Right renal pelvis (tissue), 4 donors: ENCODE measurements at regions not wholly inside any gene's neighbourhood (a gene's known extent, or its start where the extent isn't known, plus 50 kb on each side); places are given as distances from the start of the nearest gene placed in this dataset.
"Not testable (repeated sequence)": the region's sequence is repeated elsewhere in the genome, so short reads cannot be mapped to it uniquely, and the experiment has no call there.

Source experiments
- DNase-seq, 4 donors: peaks; one replicate each; pipeline ENCODE4 v3.0.0-alpha.2; 2013; ENCODE audit warnings: low read depth in 4 of 4, low spot score in 3 of 4, missing footprints in 1 of 4

- peak in 1 of 4 donors; percentile 14 for DNase-seq
Measured at GRCh38 chrX:39261446-39262147, 460.3 kb downstream of the MID1IP1 start.

GRCh38 chrX:39262641-39263040 lies 461.4 kb downstream of the MID1IP1 start:
- DNase-seq: no peak

GRCh38 chrX:39264023-39264422 lies 462.8 kb downstream of the MID1IP1 start:
- no peak for DNase-seq

DNA sequence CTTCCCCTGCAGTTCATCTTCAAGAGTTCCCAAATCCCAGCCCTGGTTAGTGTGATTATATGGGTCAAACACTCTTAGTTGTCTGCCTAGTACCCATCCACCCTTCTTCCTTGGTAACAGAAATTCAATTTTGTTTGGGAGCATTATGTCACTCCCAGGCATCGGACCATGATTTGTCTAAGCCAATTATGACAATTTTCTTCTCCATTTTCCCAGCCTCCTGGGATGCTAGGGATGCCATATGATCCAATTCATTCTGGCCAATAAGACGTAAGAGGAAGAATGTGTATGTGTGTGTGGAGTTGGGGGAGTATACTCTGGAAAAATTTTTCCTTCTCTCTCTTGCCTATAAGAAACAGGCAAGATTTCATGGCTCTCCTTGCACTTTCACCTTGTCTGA lies 465.9 kb downstream of the MID1IP1 start:
- DNase-seq: no peak

DNA sequence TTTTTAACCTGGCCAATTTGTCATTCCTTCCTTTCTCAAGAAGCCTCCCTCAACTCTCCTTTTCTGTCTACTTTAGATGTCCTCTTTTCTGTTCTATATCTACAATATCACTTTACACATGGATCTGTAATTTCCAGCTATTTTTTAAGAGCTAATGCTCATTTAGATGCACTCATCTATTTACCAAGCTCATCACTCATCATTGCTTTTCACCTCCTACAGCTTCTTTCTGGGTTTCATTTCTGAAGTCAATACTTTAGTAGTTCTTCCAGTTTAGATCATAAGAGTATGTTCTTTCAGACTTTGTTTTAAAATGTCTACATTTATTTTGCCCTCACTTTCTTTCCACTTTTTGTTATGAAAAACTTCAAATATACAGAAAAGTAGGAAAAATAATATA lies 466.9 kb downstream of the MID1IP1 start:
- no peak for DNase-seq

- no peak for DNase-seq
Measured at GRCh38 chrX:39275500-39276068, 474.3 kb downstream of the MID1IP1 start.

DNA sequence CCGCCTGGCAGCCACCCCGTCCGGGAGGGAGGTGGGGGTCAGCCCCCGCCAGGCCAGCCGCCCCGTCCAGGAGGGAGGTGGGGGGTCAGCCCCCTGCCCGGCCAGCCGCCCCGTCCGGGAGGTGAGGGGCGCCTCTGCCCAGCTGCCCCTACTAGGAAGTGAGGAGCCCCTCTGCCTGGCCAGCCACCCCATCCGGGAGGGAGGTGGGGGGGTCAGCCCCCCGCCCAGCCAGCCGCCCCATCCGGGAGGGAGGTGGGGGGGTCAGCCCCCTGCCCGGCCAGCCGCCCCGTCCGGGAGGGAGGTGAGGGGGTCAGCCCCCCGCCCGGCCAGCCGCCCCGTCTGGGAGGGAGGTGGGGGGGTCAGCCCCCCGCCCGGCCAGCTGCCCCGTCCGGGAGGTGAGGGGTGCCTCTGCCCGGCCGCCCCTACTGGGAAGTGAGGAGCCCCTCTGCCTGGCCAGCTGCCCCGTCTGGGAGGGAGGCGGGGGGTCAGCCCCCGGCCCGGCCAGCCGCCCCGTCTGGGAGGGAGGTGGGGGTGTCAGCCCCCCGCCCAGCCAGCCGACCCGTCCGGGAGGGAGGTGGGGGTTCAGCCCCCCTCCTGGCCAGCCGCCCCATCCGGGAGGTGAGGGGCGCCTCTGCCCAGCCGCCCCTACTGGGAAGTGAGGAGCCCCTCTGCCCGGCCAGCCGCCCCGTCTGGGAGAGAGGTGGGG lies 476.6 kb downstream of the MID1IP1 start:
- not testable (repeated sequence) for DNase-seq

DNA sequence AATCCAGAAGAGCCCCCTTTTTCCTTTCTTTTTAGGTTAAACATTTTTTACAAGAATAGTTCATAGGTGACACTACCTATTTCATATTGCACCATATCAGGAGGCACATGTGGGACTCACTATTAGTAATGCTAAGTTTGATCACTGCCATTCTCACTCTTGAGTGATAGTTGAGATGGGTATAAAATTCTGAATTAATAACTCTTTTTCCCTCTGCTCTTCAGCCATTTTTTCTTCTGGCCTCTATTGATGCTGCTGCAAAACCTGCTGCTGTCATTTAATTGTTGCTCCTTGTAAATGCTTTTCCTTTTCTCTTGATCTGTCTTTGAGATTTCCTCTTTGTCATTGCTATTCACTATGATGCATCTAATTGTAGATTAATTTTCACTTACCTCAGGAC lies 482.0 kb downstream of the MID1IP1 start:
- DNase-seq: no peak

- no peak for DNase-seq
Measured at GRCh38 chrX:39288592-39288991, 487.3 kb downstream of the MID1IP1 start.

DNA sequence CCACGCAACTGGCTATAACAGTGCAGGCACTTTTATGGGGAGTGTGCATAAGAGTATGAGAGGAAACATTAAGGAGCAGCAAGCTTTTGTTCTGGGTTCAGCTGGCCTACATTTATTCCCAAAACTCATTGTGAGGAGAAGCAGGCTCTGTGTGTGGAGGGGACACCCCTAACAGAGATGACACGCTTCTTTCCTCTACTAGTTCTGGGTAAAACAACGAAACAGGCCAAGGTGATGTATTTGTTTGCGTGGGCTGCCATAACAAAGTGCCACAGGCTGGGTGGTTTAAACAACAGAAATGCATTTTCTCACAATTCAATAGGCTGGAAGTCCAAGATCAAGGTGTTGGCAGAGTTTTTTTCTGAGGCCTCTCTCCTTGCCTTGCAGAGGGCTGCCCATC lies 488.6 kb downstream of the MID1IP1 start:
- no peak for DNase-seq

DNA sequence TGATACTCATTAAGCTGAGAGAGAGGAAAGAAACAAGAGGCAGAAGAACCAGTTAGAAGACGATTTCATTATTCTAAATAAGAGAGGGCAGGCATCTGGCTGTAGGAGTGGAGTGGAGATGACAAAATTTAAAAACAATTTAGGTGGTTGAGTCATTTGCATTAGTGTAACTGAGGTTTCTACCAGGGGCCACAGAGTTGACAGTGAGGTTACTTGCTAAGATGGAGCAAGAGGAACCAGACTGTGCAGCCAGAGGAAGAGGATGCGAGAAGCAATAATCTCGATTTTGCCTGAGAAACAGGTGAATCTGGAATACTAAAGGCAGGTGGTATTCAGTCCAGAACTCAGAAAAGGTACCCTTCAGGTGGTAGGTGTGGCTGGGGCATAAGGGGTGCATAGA lies 491.9 kb downstream of the MID1IP1 start:
- DNase-seq: no peak

GRCh38 chrX:39296472-39296871 lies 495.2 kb downstream of the MID1IP1 start:
- no peak for DNase-seq

DNA sequence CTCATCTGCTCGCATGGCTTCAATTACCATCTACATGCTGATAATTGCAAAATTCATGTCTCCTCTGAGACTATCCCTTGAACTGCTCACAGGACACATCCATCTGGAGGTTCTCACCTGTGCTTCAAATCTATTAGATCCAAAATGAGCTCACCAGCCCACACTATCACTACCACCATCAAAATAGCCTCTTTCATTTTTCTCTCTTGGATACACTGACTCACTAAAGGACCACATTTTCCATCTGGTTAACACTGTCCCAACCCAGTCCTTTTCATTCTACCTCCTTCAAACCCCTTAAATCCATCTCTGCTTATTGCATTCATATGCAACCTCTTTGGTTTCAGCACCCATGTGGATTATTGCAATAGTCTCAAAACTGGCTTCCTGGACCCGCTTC lies 497.6 kb downstream of the MID1IP1 start:
- DNase-seq: no peak

DNA sequence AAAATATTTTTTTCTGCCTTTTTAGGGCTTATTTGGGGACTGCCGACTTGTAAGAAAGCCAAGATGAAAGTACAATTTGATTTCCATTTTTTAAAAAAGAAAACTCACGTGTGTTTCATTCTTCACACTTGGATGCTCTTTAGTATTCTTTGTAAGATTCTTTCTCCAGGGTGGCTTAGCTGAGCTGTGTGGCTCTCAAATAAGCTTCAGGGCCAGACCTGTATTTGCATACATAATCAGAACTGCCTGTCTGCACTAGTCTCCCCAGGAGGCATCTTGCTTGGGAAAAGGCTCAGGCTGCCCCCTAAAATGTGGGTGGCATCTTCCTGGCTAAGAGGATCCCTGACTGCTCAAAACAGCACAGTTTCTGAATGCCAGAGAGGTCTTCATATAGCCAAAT lies 498.4 kb downstream of the MID1IP1 start:
- no peak for DNase-seq

DNA sequence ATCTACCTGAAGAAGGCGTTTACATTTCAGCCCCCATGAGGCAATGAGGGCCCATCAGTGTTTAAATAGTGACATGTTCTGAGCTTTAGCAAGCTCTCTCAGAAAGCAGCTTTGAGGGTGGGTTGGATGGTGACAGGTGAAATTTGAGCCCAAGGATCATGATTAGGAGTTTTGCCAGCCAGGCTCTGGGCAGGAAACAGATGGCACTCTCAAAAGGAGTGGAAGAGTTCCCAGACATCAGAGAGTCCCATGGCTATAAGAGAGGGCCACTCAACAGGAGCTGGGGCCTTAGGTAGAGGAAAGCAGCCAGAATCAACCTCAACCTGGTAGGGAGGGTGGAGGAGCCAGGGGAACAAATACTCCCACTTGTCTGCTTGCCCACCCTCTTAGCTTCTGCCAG lies 499.8 kb downstream of the MID1IP1 start:
- DNase-seq: no peak

DNA sequence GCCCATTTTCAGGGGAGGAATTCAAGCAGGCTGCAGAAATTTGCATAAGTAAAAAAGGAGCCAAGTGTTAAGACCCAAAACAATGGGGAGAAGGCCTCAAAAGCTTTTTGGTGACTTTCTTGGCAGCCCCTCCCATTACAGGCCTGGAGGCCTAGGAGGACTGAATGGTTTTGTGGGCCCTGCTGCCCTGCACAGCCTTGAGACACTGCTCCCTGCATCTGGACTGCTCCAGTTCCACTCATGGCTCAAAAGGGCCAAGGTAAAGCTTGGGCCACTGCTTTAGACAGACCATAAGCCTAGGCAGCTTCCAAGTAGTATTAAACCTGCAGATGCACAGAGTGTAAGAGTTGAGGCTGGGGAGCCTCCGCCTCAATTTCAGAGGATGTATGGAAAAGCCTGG lies 501.6 kb downstream of the MID1IP1 start:
- no peak for DNase-seq

DNA sequence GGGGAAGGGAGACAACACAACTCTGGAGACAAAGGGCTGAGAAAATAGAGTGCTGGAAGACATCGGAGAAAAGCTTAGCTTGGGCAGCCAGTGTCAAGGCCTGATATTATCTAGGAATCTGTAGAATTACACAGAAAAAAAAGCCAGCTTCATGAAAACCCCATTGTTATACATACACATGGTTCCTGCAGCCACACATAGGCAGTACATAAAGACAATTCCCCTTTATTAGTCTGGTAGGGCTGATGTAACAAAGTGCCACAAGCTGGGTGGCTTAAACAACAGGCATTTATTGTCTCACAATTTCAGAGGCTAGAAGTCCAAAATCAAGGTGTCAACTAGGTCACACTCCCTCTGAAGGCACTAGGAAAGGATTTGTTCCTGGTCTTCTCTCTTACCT lies 503.5 kb downstream of the MID1IP1 start:
- DNase-seq: no peak

DNA sequence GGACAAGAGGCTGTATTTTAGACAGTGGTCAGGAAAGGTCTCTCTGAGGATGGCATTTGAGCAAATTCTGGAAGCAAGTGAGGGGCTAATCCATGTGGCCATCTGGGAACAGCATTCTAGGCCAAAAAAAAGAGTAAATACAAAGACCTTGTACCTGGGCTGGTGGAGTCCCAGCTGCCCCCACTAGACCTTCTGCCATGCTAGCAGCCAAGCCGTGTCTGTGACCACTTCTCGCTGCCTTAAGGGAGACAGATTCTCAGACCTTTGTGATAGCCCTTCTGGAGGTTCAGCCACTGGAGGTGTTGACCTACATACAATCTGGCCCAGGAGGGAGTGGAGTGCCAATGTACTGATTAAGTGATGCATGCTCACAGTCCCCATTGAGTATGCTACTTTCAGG lies 506.2 kb downstream of the MID1IP1 start:
- DNase-seq: no peak

DNA sequence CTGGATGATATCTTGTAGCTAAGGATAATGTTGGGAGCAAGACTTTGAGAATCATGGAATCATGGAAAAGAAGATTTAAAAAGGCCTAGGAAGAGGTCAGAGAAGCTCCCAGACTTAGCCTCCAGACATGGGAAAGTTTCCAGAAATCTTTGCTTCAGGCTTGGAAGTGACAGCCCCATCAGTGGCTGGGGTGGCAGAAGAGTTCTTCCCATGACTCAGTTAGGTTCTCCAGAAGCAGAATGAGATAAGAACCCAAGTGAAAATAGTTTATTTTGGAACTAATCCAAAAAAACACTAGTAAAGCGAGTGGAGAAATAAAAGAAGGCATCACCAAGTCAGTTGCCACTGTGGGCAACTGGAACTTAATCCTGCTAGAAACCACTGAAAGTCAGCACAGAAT lies 506.9 kb downstream of the MID1IP1 start:
- DNase-seq: no peak

DNA sequence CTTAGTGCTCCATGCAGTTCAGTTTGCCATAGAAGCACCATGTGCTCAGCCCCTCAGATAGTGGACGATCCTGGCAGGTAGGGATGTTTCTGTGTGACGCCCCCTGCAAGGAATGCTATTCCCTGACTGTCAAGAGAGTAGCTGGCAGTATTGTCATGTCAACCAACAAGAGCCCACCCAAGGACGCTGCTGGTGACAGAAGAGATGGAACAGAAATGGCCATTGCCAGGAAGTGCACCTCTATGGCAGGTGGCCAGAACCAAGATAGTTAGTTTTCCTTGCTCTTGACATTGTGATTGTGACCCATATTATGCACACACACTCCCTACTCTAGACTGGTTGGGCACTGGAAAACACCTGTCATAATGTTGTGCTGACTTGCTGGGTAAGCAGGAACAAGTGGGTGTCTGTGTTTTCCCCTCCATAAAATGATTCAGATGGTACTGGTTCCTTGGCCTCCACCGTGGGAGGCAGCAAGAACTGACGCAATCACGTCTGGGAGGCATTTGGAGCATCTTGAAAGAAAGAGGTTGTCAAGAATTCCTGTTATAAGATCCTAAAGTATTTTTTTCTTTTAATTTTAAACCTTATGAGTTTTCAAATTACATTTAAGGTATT lies 507.9 kb downstream of the MID1IP1 start:
- no peak for DNase-seq

DNA sequence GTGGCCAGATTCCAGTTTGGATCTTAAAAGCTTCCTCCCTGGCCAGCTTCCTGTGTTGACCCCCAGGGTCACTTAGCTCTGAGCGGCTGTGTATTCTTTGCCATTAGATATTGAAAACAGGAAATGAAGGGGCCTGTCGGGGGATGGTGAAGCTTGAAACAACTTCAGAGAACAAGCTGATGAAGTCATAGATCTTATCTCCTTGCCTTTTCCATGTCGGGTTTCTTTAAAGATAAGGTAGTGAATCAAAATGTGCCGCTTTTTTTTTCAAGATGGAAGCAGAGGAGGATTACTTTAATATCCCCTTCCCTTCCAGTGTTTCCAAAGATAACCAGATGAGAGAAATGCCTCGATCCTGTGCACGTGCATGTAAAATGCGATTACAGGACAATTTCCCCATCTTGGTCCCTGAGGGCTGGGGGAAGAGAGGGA lies 508.5 kb downstream of the MID1IP1 start:
- DNase-seq: peak in 1 of 4 donors; percentile 16

- DNase-seq: no peak
Measured at GRCh38 chrX:39310891-39311290, 509.6 kb downstream of the MID1IP1 start.
